Heart right ventricle (tissue), 16 donors: ENCODE measurements at regions not wholly inside any gene's neighbourhood (a gene's known extent, or its start where the extent isn't known, plus 50 kb on each side); places are given as distances from the start of the nearest gene placed in this dataset.

Source experiments
- ATAC-seq, 8 donors: fragments of 200-7000 bp; cut with Tn5 transposase; one replicate each; pipeline ENCODE4 v1.9.1; 2020; ENCODE audit warnings: mild to moderate bottlenecking in 8 of 8, moderate library complexity in 8 of 8, moderate number of reproducible peaks in 1 of 8
- DNase-seq, 2 donors: peaks; one replicate each; pipeline ENCODE4 v3.0.0-alpha.2; 2020
- H3K27ac ChIP-seq, 10 donors: fragments of 200-600 bp; sonication (generic) in 2 of 10; one replicate each; pipeline versions ENCODE4 v1.5.0 to v1.8.0; 2020 to 2022; ENCODE audit warnings: mild to moderate bottlenecking in 3 of 10
- H3K27me3 ChIP-seq, 7 donors: fragments of 200-600 bp; one replicate each; pipeline ENCODE4 v1.8.0; 2021 to 2022; ENCODE audit warnings: mild to moderate bottlenecking in 2 of 7
- H3K36me3 ChIP-seq, 9 donors: fragments of 200-600 bp; sonication (generic) in 1 of 9; one replicate each; pipeline versions ENCODE4 v1.5.0 to v1.8.0; 2020 to 2022; ENCODE audit warnings: mild to moderate bottlenecking in 2 of 9
- H3K4me1 ChIP-seq, 9 donors: fragments of 200-600 bp; sonication (generic) in 1 of 9; one replicate each; pipeline versions ENCODE4 v1.5.0 to v1.8.0; 2020 to 2022; ENCODE audit warnings: mild to moderate bottlenecking in 4 of 9
- H3K4me3 ChIP-seq, 10 donors: fragments of 200-600 bp; sonication (generic) in 2 of 10; one replicate each; pipeline versions ENCODE4 v1.5.0 to v1.8.0; 2020 to 2022; ENCODE audit warnings: mild to moderate bottlenecking in 7 of 10, moderate library complexity in 2 of 10
- H3K9me3 ChIP-seq, 11 donors: fragments of 200-600 bp in 10 of 11; sonication (generic) in 2 of 11; one replicate each; pipeline versions ENCODE4 v1.5.0 to v1.8.0; 2013 to 2022; ENCODE audit warnings: mild to moderate bottlenecking in 2 of 11, control low read depth in 1 of 11, moderate library complexity in 1 of 11
- CTCF ChIP-seq, 9 donors: fragments of 200-600 bp; sonication (generic) in 2 of 9; IDR thresholded peaks; one replicate each; pipeline versions ENCODE4 v1.5.0 to v1.8.0; 2021 to 2022; ENCODE audit warnings: antibody characterized with exemption in 9 of 9, mild to moderate bottlenecking in 5 of 9, moderate library complexity in 1 of 9
- WGBS, 2 donors: extraction: QIAGEN DNeasy Blood & Tissue Kit; methylation state at CpG; one replicate each; pipeline ENCODE4 v1.1.7; 2013; ENCODE audit warnings: inconsistent platforms in 1 of 2; 5-methylcytosine and 5-hydroxymethylcytosine counted together
- intact Hi-C, 10 donors: fragments of 100-400 bp; cut with DNase I; formaldehyde crosslinking; loops; one replicate each; pipeline versions ENCODE4 v1.11.1 to v1.14.2; 2022
- donor health status: Arrhythmogenic right ventricular cardiomyopathy.
- donor health status: ischemic (EF 13 %, LVEDD 7.1; RV severe dilation, severe dysfunction).
- donor health status: healthy with polysubstance abuse.
- donor health status: DM: no; HTN: yes; CAD: no.
- donor health status: DM: no; HTN: no; CAD: no.
- donor health status: ischemic (EF 25% LVEDD 6.9; RV normal size, moderate dysfunction).
- donor health status: ischemic (EF 25% LVEDD 5.7; RV mildly dilated, moderate dysfunction).
- donor health status: healthy.
- donor health status: DM: yes; HTN: yes; CAD: no.
- donor health status: Ischemic cardiomyopathy.
- donor health status: ischemic (EF 35%, LVEDD 5.7; RV mildly dilated, moderate dysfunction).
- donor health status: nonischemic (EF 11% LVEDD 7.7; RV severe dilation, severe dysfunction).
- donor health status: DM: yes; HTN: yes; CAD: no.
- donor health status: PGD.
- donor health status: ischemic (EF 29% LVEDD 5.4; RV normal size, mild dysfunction).
- donor health status: nonischemic (EF 23%, LVEDD 6.1; RV moderate dilation, normal function).

- peak overlapping the region in 4 of 10 donors; percentile 3 to 49 (median 18) for H3K27ac ChIP-seq
- H3K9me3 ChIP-seq: no peaks in the 10 kb centered on the region
- DNase-seq (no peak), ATAC-seq (no peak)
- no peak overlapping the region for H3K4me3 ChIP-seq
- peaks cover 0 to 13% (median 0%) of the 10 kb centered on the region in 9 donors for H3K4me1 ChIP-seq
- H3K27me3 ChIP-seq: no peaks in the 10 kb centered on the region
- no peaks in the 10 kb centered on the region for H3K36me3 ChIP-seq
- no peak for TF ChIP-seq CTCF (IDR thresholded peaks at IDR 0.05)
- 53 to 58% methylated on average over 3 of the region's 3 CpGs for WGBS, 2 donors
- intact Hi-C loops: no loop called here
Observed at GRCh38 chr3:28124882-28125281, 116.5 kb upstream of the CMC1 start.

- DNase-seq (no peak), ATAC-seq (no peak)
- intact Hi-C loops: no loop called here
- Histone ChIP-seq H3K36me3 (no peaks in the 10 kb centered on the region), H3K27me3 (no peaks in the 10 kb centered on the region), H3K9me3 (no peaks in the 10 kb centered on the region), H3K4me3 (no peak overlapping the region), H3K4me1 (peaks cover 0 to 13% (median 0%) of the 10 kb centered on the region in 9 donors), H3K27ac (peak overlapping the region in 2 of 10 donors; percentile 12 to 49)
- no peak for TF ChIP-seq CTCF (IDR thresholded peaks at IDR 0.05)
Observed at GRCh38 chr3:28125342-28125741, 116.1 kb upstream of the CMC1 start.

- intact Hi-C loops: no loop called here
- WGBS, 2 donors: 65 to 70% methylated on average over 2 of the region's 2 CpGs
- H3K9me3 ChIP-seq: no peaks in the 10 kb centered on the region
Observed at GRCh38 chr3:28130836-28131235, 110.6 kb upstream of the CMC1 start.

GRCh38 chr3:28132941-28133340, 108.5 kb upstream of the CMC1 start:
- WGBS, 2 donors: 65 to 70% methylated on average over 5 of the region's 5 CpGs
- peaks cover 0 to 6% (median 0%) of the 10 kb centered on the region in 9 donors for H3K4me1 ChIP-seq
- DNase-seq: no peak

More at GRCh38 chr3:28130836-28131235, 110.6 kb upstream of the CMC1 start:
- Histone ChIP-seq H3K27ac (no peak overlapping the region), H3K36me3 (no peaks in the 10 kb centered on the region), H3K4me1 (no peaks in the 10 kb centered on the region), H3K4me3 (no peak overlapping the region), H3K27me3 (no peaks in the 10 kb centered on the region)
- TF ChIP-seq CTCF (IDR thresholded peaks at IDR 0.05): no peak
- no peak for DNase-seq
- no peak for ATAC-seq

More at GRCh38 chr3:28132941-28133340, 108.5 kb upstream of the CMC1 start:
- no peak for ATAC-seq
- Histone ChIP-seq H3K9me3 (no peaks in the 10 kb centered on the region), H3K4me3 (no peak overlapping the region), H3K27ac (no peak overlapping the region), H3K36me3 (no peaks in the 10 kb centered on the region), H3K27me3 (no peaks in the 10 kb centered on the region)
- no peak for TF ChIP-seq CTCF (IDR thresholded peaks at IDR 0.05)
- intact Hi-C loops: no loop called here
